A673 (cell line): ENCODE measurements at regions not wholly inside any gene's neighbourhood (a gene's known extent, or its start where the extent isn't known, plus 50 kb on each side); places are given as distances from the start of the nearest gene placed in this dataset.
"Not testable (repeated sequence)": the region's sequence is repeated elsewhere in the genome, so short reads cannot be mapped to it uniquely, and the experiment has no call there.

Source experiments
- BruUV-seq: library from RNA; stranded (reverse); fragments of 400-500 nt; replicated peaks from 2 replicates; lab custom pipeline; 2021; lab: Mats Ljungman, UMichigan
- CTCF ChIA-PET: fragments of 300-600 bp; sonication (Branson Sonifier 250); formaldehyde crosslinking; loops from one replicate; lab custom pipeline; 2022; ENCODE audit warnings: antibody characterized with exemption; lab: Charles Lee
- POLR2A ChIA-PET: fragments of 300-600 bp; sonication (Branson Sonifier 250); formaldehyde crosslinking; loops from one replicate; lab custom pipeline; 2022; ENCODE audit warnings: antibody characterized with exemption; ENCODE audit not compliant: low non-redundant PET; lab: Charles Lee
- DNase-seq: peaks from one replicate; pipeline ENCODE4 v3.0.0-alpha.2; 2015; ENCODE audit warnings: low spot score
- H3K27ac ChIP-seq: fragments of 200-600 bp; sonication (generic); 2 replicates; pipeline ENCODE4 v1.5.1; 2016; ENCODE audit warnings: mixed run types, low read depth, mild to moderate bottlenecking, mixed read lengths, antibody characterized with exemption, low read length; ENCODE audit not compliant: poor library complexity, severe bottlenecking
- H3K27me3 ChIP-seq: fragments of 200-600 bp; sonication (generic); replicated peaks from 2 replicates; pipeline ENCODE4 v1.6.1; 2017; ENCODE audit warnings: mixed run types, low read depth, mild to moderate bottlenecking, mixed read lengths, antibody characterized with exemption, low read length; ENCODE audit not compliant: insufficient read depth, poor library complexity
- H3K36me3 ChIP-seq: fragments of 200-600 bp; sonication (generic); 2 replicates; pipeline ENCODE4 v1.6.1; 2016; ENCODE audit warnings: mixed run types, mild to moderate bottlenecking, mixed read lengths, antibody characterized with exemption, low read length; ENCODE audit not compliant: insufficient read depth, poor library complexity, severe bottlenecking
- H3K4me1 ChIP-seq: fragments of 200-600 bp; sonication (generic); 2 replicates; pipeline ENCODE4 v1.6.1; 2017; ENCODE audit warnings: mixed run types, mild to moderate bottlenecking, mixed read lengths, antibody characterized with exemption, low read length; ENCODE audit not compliant: insufficient read depth, poor library complexity, severe bottlenecking
- H3K4me3 ChIP-seq: fragments of 200-600 bp; sonication (generic); 2 replicates; pipeline ENCODE4 v1.5.1; 2016; ENCODE audit warnings: low read depth, mixed run types, mild to moderate bottlenecking, mixed read lengths, low read length; ENCODE audit not compliant: poor library complexity, severe bottlenecking
- H3K9me3 ChIP-seq: fragments of 200-600 bp; sonication (generic); 2 replicates; pipeline ENCODE4 v1.6.1; 2016; ENCODE audit warnings: mixed run types, low read depth, mild to moderate bottlenecking, mixed read lengths, antibody characterized with exemption, low read length; ENCODE audit not compliant: poor library complexity, severe bottlenecking
- EZH2 ChIP-seq: fragments of 200-600 bp; sonication (generic); IDR thresholded peaks from 2 replicates; pipeline ENCODE4 v1.6.1; 2017; ENCODE audit warnings: borderline replicate concordance, low read depth, mild to moderate bottlenecking, mixed read lengths, antibody characterized with exemption, low read length; ENCODE audit not compliant: poor library complexity, severe bottlenecking
- intact Hi-C: fragments of 100-400 bp; cut with micrococcal nuclease; formaldehyde crosslinking; loops from one replicate; pipeline ENCODE4 v1.10.0; 2022; ENCODE audit not compliant: unreplicated experiment
- TF ChIP-seq, protein P1 (sequence below): fragments of 300-800, 200-600 bp; sonication (generic); conservative IDR thresholded peaks from 2 replicates; pipeline ENCODE4 v1.5.1; 2017; ENCODE audit warnings: low read depth, mild to moderate bottlenecking, antibody characterized with exemption, low read length, moderate library complexity, mixed read lengths

DNA sequence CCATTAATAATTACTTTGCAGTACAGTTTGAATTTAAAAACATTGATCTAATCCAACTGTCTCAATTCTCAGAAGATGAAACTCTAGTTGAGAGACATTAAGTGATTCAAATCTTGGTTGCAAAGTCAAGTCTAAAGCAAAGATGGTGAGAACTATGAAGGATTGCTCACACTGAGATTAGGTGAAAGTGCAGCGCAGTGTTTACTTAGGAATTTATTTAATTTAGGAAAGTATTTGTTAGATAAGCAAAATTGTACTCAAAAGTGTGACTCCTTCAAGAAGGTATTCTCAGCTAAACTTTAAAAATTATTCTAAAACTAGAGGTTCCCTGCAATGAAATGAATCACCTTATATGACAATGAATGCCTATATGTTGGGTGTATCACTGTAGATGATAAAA is 454.9 kb downstream of the PDGFC start:
- no peaks in the 10 kb centered on the region for H3K9me3 ChIP-seq
- ChIA-PET POLR2A (no interaction called here), CTCF (no interaction called here)
- H3K4me1 ChIP-seq: peaks cover 78% of the 10 kb centered on the region
- no peaks in the 10 kb centered on the region for H3K36me3 ChIP-seq
- TF ChIP-seq, protein P1, sequence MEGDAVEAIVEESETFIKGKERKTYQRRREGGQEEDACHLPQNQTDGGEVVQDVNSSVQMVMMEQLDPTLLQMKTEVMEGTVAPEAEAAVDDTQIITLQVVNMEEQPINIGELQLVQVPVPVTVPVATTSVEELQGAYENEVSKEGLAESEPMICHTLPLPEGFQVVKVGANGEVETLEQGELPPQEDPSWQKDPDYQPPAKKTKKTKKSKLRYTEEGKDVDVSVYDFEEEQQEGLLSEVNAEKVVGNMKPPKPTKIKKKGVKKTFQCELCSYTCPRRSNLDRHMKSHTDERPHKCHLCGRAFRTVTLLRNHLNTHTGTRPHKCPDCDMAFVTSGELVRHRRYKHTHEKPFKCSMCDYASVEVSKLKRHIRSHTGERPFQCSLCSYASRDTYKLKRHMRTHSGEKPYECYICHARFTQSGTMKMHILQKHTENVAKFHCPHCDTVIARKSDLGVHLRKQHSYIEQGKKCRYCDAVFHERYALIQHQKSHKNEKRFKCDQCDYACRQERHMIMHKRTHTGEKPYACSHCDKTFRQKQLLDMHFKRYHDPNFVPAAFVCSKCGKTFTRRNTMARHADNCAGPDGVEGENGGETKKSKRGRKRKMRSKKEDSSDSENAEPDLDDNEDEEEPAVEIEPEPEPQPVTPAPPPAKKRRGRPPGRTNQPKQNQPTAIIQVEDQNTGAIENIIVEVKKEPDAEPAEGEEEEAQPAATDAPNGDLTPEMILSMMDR: no peak
- TF ChIP-seq EZH2: no peak
- intact Hi-C loops: loop anchor here (1.0 to 5.0 kb wide), 5 partner anchors 40 to 611 kb away; no protein-coding TSS in a partner anchor
- H3K4me3 ChIP-seq: no peak overlapping the region
- DNase-seq: peak; percentile 23
- no peaks in the 10 kb centered on the region for H3K27me3 ChIP-seq
- peak overlapping the region; percentile 92 for H3K27ac ChIP-seq
- BruUV-seq: no TSS peak

DNA sequence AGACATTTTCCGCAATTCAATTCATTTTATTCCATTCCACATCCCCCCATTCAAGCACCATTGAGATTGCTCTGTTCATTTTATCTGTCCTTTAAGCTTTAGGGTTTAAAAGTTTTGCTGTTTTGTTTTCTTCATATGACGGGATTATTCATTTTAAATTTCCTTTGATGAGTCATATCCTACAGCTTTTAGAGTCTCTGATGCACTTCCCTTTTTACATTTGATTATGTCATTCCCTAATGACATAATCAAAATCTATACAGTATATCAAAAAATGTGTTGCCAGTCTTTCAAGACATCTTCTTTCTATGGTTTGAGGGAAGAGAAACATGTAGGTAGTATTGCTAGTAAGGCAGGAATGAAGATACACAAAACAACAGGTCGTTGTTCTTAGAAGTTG is 456.3 kb downstream of the PDGFC start:
- no TSS peak for BruUV-seq

DNA sequence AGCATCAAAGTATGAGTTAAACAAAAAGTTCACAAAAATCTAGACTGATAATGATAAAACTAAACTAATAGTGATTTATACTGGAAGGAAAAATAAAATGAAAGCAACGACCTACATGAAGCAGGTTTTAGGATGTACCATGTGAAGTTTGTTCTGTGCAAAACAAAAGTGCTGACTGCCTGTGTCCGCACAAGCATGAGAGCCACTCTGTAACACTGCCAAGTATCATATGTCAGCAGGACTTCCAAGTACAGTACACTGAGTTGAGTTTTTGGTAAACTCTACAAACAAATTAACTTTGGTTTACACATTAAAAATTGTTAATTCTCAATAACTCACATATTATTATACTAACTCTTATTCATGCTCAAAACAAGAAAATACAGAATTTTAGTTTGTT is 459.0 kb downstream of the PDGFC start:
- ChIA-PET POLR2A (no interaction called here), CTCF (no interaction called here)
- no peaks in the 10 kb centered on the region for H3K9me3 ChIP-seq
- intact Hi-C loops: no loop called here
- TF ChIP-seq EZH2: no peak
- TF ChIP-seq, protein P1: no peak
- H3K4me3 ChIP-seq: peak overlapping the region; percentile 30
- no peaks in the 10 kb centered on the region for H3K36me3 ChIP-seq
- peak overlapping the region; percentile 92 for H3K27ac ChIP-seq
- no TSS peak for BruUV-seq
- H3K4me1 ChIP-seq: peaks cover 57% of the 10 kb centered on the region
- no peaks in the 10 kb centered on the region for H3K27me3 ChIP-seq
- DNase-seq: peak; percentile 81

More for the DNA sequence above, 456.3 kb downstream of the PDGFC start:
- TF ChIP-seq, protein P1: no peak
- TF ChIP-seq EZH2: no peak
- peak; percentile 62 for DNase-seq
- H3K36me3 ChIP-seq: no peaks in the 10 kb centered on the region
- H3K9me3 ChIP-seq: no peaks in the 10 kb centered on the region
- ChIA-PET CTCF (interaction anchor here (0.8 kb wide), 1 partner anchor 40 kb away, joined by 3 read pairs; no protein-coding TSS in a partner anchor), POLR2A (no interaction called here)
- H3K4me1 ChIP-seq: peaks cover 78% of the 10 kb centered on the region
- H3K27ac ChIP-seq: peak overlapping the region; percentile 92
- intact Hi-C loops: loop anchor here (5.0 kb wide), 1 partner anchor 612 kb away; no protein-coding TSS in a partner anchor
- H3K27me3 ChIP-seq: no peaks in the 10 kb centered on the region
- no peak overlapping the region for H3K4me3 ChIP-seq

DNA sequence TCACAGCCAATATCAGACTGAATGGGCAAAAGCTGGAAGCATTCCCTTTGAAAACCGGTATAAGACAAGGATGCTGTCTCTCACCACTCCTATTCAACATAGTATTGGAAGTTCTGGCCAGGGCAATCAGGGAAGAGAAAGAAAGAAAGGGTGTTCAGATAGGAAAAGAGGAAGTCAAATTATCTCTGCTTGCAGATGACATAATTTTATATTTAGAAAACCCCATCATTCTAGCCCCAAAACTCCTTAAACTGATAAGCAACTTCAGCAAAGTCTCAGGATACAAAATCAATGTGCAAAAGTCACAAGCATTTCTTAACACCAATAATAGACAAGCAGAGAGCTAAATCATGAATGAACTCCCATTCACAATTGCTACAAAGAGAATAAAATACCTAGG is 461.7 kb downstream of the PDGFC start:
- H3K9me3 ChIP-seq, H3K4me3 ChIP-seq, BruUV-seq, DNase-seq, intact Hi-C loops, H3K27ac ChIP-seq, CTCF ChIA-PET, POLR2A ChIA-PET, H3K36me3 ChIP-seq, H3K27me3 ChIP-seq: not testable (repeated sequence)
- peaks cover 43% of the 10 kb centered on the region for H3K4me1 ChIP-seq
